Trophoblast cell (in vitro differentiated cells and primary cell): ENCODE measurements at regions not wholly inside any gene's neighbourhood (a gene's known extent, or its start where the extent isn't known, plus 50 kb on each side); places are given as distances from the start of the nearest gene placed in this dataset.

Experiments used
- DNase-seq, 2 donors: peaks; one replicate each; pipeline ENCODE4 v3.0.0-alpha.2; 2016
- H2AFZ ChIP-seq: 2 replicates; pipeline ENCODE4 v1.6.1; 2013; ENCODE audit warnings: low read length, moderate library complexity, mild to moderate bottlenecking; ENCODE audit not compliant: insufficient read depth, poor library complexity
- H2AK5ac ChIP-seq: 2 replicates; pipeline ENCODE4 v1.6.1; 2013; ENCODE audit warnings: mild to moderate bottlenecking, low read length
- H2BK120ac ChIP-seq: 2 replicates; pipeline ENCODE4 v1.6.1; 2013; ENCODE audit warnings: low read length, mild to moderate bottlenecking, moderate library complexity; ENCODE audit not compliant: insufficient read depth, poor library complexity
- H2BK12ac ChIP-seq: 2 replicates; pipeline ENCODE4 v1.6.1; 2013; ENCODE audit warnings: mild to moderate bottlenecking, low read length, moderate library complexity
- H2BK5ac ChIP-seq: 2 replicates; pipeline ENCODE4 v1.6.1; 2013; ENCODE audit warnings: low read length, low read depth, moderate library complexity, mild to moderate bottlenecking; ENCODE audit not compliant: poor library complexity
- H3K14ac ChIP-seq: 2 replicates; pipeline ENCODE4 v1.6.1; 2013; ENCODE audit warnings: mild to moderate bottlenecking, low read length
- H3K18ac ChIP-seq: 2 replicates; pipeline ENCODE4 v1.6.1; 2013; ENCODE audit warnings: mild to moderate bottlenecking, low read length
- H3K23ac ChIP-seq: 2 replicates; pipeline ENCODE4 v1.6.1; 2013; ENCODE audit warnings: low read length
- H3K27ac ChIP-seq: 2 replicates; pipeline ENCODE4 v1.5.1; 2013; ENCODE audit warnings: low read depth, mild to moderate bottlenecking, inconsistent platforms, low read length, moderate library complexity
- H3K27me3 ChIP-seq: 2 replicates; pipeline ENCODE4 v1.6.1; 2013; ENCODE audit warnings: inconsistent platforms, mild to moderate bottlenecking, low read length, moderate library complexity; ENCODE audit not compliant: insufficient read depth
- H3K36me3 ChIP-seq, 2 experiments: 1 replicate in 1 of 2; 2 replicates in 1 of 2; pipeline ENCODE4 v1.6.1; 2013; ENCODE audit warnings: low read length in 2 of 2, mild to moderate bottlenecking in 2 of 2, moderate library complexity in 1 of 2; ENCODE audit not compliant: insufficient read depth in 2 of 2, control insufficient read depth in 1 of 2
- H3K4ac ChIP-seq: 2 replicates; pipeline ENCODE4 v1.6.1; 2013; ENCODE audit warnings: low read depth, mild to moderate bottlenecking, low read length, moderate library complexity
- H3K4me1 ChIP-seq, 2 experiments: 1 replicate in 1 of 2; 2 replicates in 1 of 2; pipeline ENCODE4 v1.6.1; 2013; ENCODE audit warnings: low read length in 2 of 2, mild to moderate bottlenecking in 2 of 2, moderate library complexity in 1 of 2; ENCODE audit not compliant: insufficient read depth in 2 of 2, control insufficient read depth in 1 of 2
- H3K4me2 ChIP-seq: 2 replicates; pipeline ENCODE4 v1.6.1; 2013; ENCODE audit warnings: inconsistent platforms, mild to moderate bottlenecking, low read length, moderate library complexity
- H3K4me3 ChIP-seq: 2 replicates; pipeline ENCODE4 v1.5.1; 2013; ENCODE audit warnings: mild to moderate bottlenecking, low read depth, low read length, inconsistent platforms
- H3K79me1 ChIP-seq: one replicate; pipeline ENCODE4 v1.6.1; 2013; ENCODE audit warnings: low read length
- H3K79me2 ChIP-seq: 2 replicates; pipeline ENCODE4 v1.6.1; 2013; ENCODE audit warnings: low read length, mild to moderate bottlenecking; ENCODE audit not compliant: control insufficient read depth, insufficient read depth, poor library complexity
- H3K9ac ChIP-seq: 2 replicates; pipeline ENCODE4 v1.6.1; 2013; ENCODE audit warnings: mild to moderate bottlenecking, low read length
- H3K9me3 ChIP-seq: 2 replicates; pipeline ENCODE4 v1.6.1; 2013; ENCODE audit warnings: low read depth, mild to moderate bottlenecking, control low read depth, inconsistent platforms, low read length; ENCODE audit not compliant: insufficient read depth
- H4K12ac ChIP-seq: 2 replicates; pipeline ENCODE4 v1.6.1; 2013; ENCODE audit warnings: low read depth, mild to moderate bottlenecking, low read length, moderate library complexity
- H4K8ac ChIP-seq: 2 replicates; pipeline ENCODE4 v1.6.1; 2013; ENCODE audit warnings: low read depth, mild to moderate bottlenecking, low read length, moderate library complexity
- H4K91ac ChIP-seq: one replicate; pipeline ENCODE4 v1.6.1; 2013; ENCODE audit warnings: low read depth, mild to moderate bottlenecking, low read length, moderate library complexity
- WGBS: extraction: QIAGEN DNeasy Blood & Tissue Kit; methylation state at CpG from one replicate; pipeline ENCODE4 v1.1.7; 2013; ENCODE audit warnings: missing lambda C conversion rate; ENCODE audit not compliant: insufficient read length, insufficient coverage; ENCODE audit errors: extremely low coverage; 5-methylcytosine and 5-hydroxymethylcytosine counted together

DNA sequence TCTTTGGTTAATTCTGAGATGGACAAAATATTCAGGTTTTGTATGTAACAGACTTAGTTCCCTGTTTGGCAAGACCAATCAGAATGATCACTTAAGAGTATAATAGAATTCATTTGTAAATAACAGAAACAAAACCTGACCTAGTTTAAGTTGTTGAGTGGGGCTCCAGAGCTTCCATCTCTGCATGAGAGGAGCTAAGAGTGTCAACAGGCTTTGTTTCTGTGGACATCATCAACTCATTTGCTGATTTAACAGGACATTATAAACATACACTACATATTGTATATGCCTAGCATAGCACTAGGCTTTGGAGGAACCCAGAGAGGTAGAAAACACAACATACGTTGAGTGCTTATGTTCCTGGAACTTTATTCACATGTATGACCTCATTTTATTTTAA lies 75.3 kb upstream of the TRIB2 start:
- WGBS = no CpG with 5 or more reads among the region's 1 CpG
- no peak overlapping the region for H2AK5ac ChIP-seq
- H3K18ac ChIP-seq = no peak overlapping the region
- H2AFZ ChIP-seq = no peak overlapping the region
- H2BK5ac ChIP-seq = no peak overlapping the region
- no peaks in the 10 kb centered on the region for H3K36me3 ChIP-seq
- no peak overlapping the region for H4K12ac ChIP-seq
- H3K79me1 ChIP-seq = no peaks in the 10 kb centered on the region
- H3K79me2 ChIP-seq = no peaks in the 10 kb centered on the region
- no peak overlapping the region for H3K4ac ChIP-seq
- no peak overlapping the region for H3K27ac ChIP-seq
- H4K91ac ChIP-seq = no peak overlapping the region
- no peak overlapping the region for H3K9ac ChIP-seq
- H3K4me1 ChIP-seq = peaks cover 4 to 5% of the 10 kb centered on the region in 2 experiments
- H2BK120ac ChIP-seq = no peak overlapping the region
- no peak for DNase-seq
- H2BK12ac ChIP-seq = no peak overlapping the region
- no peaks in the 10 kb centered on the region for H3K9me3 ChIP-seq
- H3K4me2 ChIP-seq = no peak overlapping the region
- no peak overlapping the region for H3K4me3 ChIP-seq
- H4K8ac ChIP-seq = no peak overlapping the region
- no peak overlapping the region for H3K23ac ChIP-seq
- no peaks in the 10 kb centered on the region for H3K27me3 ChIP-seq
- H3K14ac ChIP-seq = no peak overlapping the region

DNA sequence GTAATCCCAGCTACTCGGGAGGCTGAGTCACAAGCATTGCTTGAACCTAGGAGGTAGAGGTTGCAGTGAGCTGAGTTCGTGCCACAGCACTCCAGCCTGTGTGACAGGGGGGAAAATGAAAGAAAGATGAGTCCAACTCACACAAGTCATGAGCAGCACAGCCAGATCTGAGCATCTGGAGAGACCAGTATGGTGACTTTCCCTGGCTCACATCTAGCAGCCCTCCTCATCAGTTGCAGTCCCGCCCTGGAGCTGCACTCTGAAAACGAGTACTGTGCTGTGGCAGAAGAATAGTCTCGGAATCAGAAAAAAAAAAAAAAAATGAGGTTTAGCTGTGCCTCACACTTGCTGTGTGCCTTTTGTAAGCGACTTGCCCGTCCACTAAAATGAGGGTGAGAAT lies 74.4 kb upstream of the TRIB2 start:
- no peak overlapping the region for H2BK5ac ChIP-seq
- no peak for DNase-seq

DNA sequence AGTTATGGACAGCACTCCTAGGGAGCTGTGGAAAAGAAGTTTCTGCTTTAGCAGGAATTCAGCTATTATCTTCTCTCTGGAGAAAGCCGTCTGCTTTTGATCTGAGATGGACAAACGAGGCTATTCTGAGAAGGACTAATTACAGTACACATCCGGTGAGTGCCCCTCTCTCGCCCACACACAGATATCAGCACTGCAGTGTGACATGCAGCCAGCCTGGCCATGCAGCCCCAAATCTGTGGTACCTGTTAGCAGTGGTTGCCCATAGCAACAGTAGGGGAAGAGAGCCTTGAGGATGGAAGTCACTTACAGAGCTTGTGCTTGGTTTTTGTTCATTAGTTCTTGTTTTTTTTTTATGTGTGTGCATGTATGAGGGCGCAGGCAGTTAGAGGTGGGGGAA lies 73.9 kb upstream of the TRIB2 start:
- no peak overlapping the region for H2BK120ac ChIP-seq
- H3K27me3 ChIP-seq = no peaks in the 10 kb centered on the region
- no peaks in the 10 kb centered on the region for H3K36me3 ChIP-seq
- H3K14ac ChIP-seq = no peak overlapping the region
- H2BK5ac ChIP-seq = no peak overlapping the region
- no peak overlapping the region for H3K23ac ChIP-seq
- H3K4me3 ChIP-seq = no peak overlapping the region
- no peak overlapping the region for H3K9ac ChIP-seq
- no peaks in the 10 kb centered on the region for H3K79me2 ChIP-seq
- H3K4me1 ChIP-seq = peaks cover 4 to 5% of the 10 kb centered on the region in 2 experiments
- no peaks in the 10 kb centered on the region for H3K79me1 ChIP-seq
- no peak overlapping the region for H3K18ac ChIP-seq
- H3K27ac ChIP-seq = no peak overlapping the region
- no peak overlapping the region for H4K91ac ChIP-seq
- H3K4me2 ChIP-seq = no peak overlapping the region
- no peak for DNase-seq
- H2BK12ac ChIP-seq = no peak overlapping the region
- H2AK5ac ChIP-seq = no peak overlapping the region
- no peak overlapping the region for H3K4ac ChIP-seq
- no peak overlapping the region for H4K12ac ChIP-seq
- WGBS = no CpG with 5 or more reads among the region's 5 CpGs
- H2AFZ ChIP-seq = no peak overlapping the region
- no peak overlapping the region for H4K8ac ChIP-seq
- peaks cover 3% of the 10 kb centered on the region for H3K9me3 ChIP-seq

More for the DNA sequence above, 74.4 kb upstream of the TRIB2 start:
- no peak overlapping the region for H2BK120ac ChIP-seq
- H3K9ac ChIP-seq = no peak overlapping the region
- H3K14ac ChIP-seq = no peak overlapping the region
- peaks cover 3% of the 10 kb centered on the region for H3K9me3 ChIP-seq
- no peak overlapping the region for H4K12ac ChIP-seq
- no peak overlapping the region for H2AK5ac ChIP-seq
- H3K79me2 ChIP-seq = no peaks in the 10 kb centered on the region
- H3K18ac ChIP-seq = no peak overlapping the region
- no peaks in the 10 kb centered on the region for H3K79me1 ChIP-seq
- no CpG with 5 or more reads among the region's 7 CpGs for WGBS
- no peaks in the 10 kb centered on the region for H3K36me3 ChIP-seq
- no peak overlapping the region for H2AFZ ChIP-seq
- H4K8ac ChIP-seq = no peak overlapping the region
- H3K27ac ChIP-seq = no peak overlapping the region
- no peak overlapping the region for H4K91ac ChIP-seq
- H3K4me2 ChIP-seq = no peak overlapping the region
- no peaks in the 10 kb centered on the region for H3K27me3 ChIP-seq
- H2BK12ac ChIP-seq = no peak overlapping the region
- no peak overlapping the region for H3K4ac ChIP-seq
- no peak overlapping the region for H3K23ac ChIP-seq
- H3K4me1 ChIP-seq = peaks cover 4 to 5% of the 10 kb centered on the region in 2 experiments
- no peak overlapping the region for H3K4me3 ChIP-seq

DNA sequence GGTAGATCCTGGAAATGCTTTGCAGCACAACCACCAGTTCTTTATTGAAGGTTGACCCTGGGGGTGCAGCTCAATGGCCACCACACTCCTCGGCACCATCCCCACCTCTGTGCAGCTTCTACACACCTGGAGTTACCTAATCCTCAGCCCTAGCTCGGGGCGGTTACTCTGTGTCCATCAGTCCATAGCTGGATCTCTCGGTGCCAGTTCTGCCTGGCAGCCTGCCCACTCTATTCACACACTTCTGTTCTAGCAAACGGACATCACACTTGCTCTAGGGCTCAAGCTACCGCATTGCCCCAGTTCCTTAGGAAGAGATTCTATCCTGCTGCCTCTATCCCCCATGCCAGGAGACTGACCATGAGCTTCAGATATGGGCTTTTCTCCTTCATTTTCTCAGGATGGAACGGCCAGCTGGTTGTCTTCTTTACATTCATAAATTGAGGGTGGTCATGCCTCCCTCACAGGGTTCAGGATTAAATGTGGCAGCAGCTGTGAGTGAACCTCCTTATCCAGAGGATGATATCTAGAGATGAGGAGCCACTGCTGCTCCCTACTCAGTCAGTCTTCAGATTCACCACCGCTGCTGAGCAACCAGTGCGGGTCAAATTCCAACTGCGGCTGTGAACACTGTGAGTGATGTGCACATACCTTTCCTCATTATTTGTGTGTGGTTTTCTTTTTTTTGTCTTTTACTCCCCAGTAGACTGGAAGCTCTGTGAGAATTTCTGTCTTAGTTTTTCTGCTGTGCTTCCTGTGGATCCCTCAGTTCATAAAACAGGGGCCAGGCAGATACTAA lies 66.9 kb upstream of the TRIB2 start:
- no peaks in the 10 kb centered on the region for H3K4me1 ChIP-seq
- no peak for DNase-seq
- no peak overlapping the region for H4K91ac ChIP-seq
- no peak overlapping the region for H2AFZ ChIP-seq
- no peak overlapping the region for H3K4me2 ChIP-seq
- H3K27me3 ChIP-seq = no peaks in the 10 kb centered on the region
- no peak overlapping the region for H2BK5ac ChIP-seq
- H3K27ac ChIP-seq = no peak overlapping the region
- peaks cover 3% of the 10 kb centered on the region for H3K9me3 ChIP-seq
- no peak overlapping the region for H3K23ac ChIP-seq
- H2AK5ac ChIP-seq = no peak overlapping the region
- H3K14ac ChIP-seq = no peak overlapping the region
- no peak overlapping the region for H3K4ac ChIP-seq
- H2BK12ac ChIP-seq = no peak overlapping the region
- no peaks in the 10 kb centered on the region for H3K79me2 ChIP-seq
- no peak overlapping the region for H3K4me3 ChIP-seq
- H4K12ac ChIP-seq = no peak overlapping the region
- H3K79me1 ChIP-seq = no peaks in the 10 kb centered on the region
- no CpG with 5 or more reads among the region's 10 CpGs for WGBS
- no peak overlapping the region for H4K8ac ChIP-seq
- H3K9ac ChIP-seq = no peak overlapping the region
- no peak overlapping the region for H3K18ac ChIP-seq
- no peaks in the 10 kb centered on the region for H3K36me3 ChIP-seq
- H2BK120ac ChIP-seq = no peak overlapping the region
